ENCODE measurements at regions not wholly inside any gene's neighbourhood (a gene's known extent, or its start where the extent isn't known, plus 50 kb on each side); places are given as distances from the start of the nearest gene placed in this dataset.

DNA sequence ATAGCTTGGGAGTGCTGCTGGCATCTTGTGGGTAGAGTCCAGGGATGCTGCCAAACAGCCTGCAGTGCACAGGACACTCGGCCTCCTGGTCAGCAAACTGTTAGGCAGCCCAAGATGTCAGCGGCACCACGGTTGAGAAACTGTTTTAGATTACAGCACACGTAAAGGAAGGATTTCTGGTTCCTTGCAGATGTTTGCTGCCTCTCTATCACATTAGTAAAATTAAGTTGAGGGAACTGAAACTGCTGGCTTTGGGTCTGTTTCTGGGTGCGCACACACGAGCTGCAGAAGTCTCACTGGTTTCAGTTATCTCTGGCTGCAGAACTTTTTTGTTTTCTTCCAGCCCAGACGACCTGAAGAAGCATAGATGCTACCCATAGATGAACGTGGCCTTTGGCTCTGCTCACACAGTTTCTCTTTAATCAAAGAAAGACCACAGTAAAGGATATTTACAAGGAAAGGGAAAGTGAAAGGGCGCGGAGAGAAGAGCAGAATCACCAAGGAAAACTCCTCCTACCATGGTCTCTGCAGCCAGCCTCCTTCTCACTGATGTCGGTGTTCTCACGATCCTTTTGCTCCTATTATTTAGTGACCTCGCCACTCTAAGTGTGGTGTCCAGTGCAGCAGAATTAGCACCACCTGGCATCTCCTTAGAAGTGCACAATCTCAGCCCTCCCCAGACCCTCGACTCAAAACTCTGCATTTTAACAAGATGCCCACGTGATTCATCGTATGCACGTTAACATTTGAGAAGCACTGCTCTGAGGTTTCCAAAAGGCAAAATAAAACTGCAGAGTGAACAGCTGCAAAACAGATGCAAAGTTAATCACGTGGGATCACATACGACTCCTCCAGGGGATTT, 50.6 kb upstream of the AKAP13 start (continued):
- TF ChIP-seq EHF (CRISPR knock-in tag; IDR thresholded peaks at IDR 0.05) (no peak), FOSL2 (IDR thresholded peaks at IDR 0.05) (no peak), FOSL2 (CRISPR knock-in tag; IDR thresholded peaks at IDR 0.05) (no peak), JUNB (IDR thresholded peaks at IDR 0.05) (no peak), ZC3H11A (IDR thresholded peaks at IDR 0.05) (no peak)
- TF ChIP-seq, protein P1, sequence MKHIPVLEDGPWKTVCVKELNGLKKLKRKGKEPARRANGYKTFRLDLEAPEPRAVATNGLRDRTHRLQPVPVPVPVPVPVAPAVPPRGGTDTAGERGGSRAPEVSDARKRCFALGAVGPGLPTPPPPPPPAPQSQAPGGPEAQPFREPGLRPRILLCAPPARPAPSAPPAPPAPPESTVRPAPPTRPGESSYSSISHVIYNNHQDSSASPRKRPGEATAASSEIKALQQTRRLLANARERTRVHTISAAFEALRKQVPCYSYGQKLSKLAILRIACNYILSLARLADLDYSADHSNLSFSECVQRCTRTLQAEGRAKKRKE (CRISPR knock-in tag; IDR thresholded peaks at IDR 0.05; ENCODE audit: low read depth): no peak

Small RNA genes lying in the stretch of these regions (small RNA-seq; reads per million reads assigned to genes)
- 0 reads per million in 6 experiments for gene RN7SL428P

All from A549 (cell line).